ENCODE measurements at regions not wholly inside any gene's neighbourhood (a gene's known extent, or its start where the extent isn't known, plus 50 kb on each side); places are given as distances from the start of the nearest gene placed in this dataset.

DNA sequence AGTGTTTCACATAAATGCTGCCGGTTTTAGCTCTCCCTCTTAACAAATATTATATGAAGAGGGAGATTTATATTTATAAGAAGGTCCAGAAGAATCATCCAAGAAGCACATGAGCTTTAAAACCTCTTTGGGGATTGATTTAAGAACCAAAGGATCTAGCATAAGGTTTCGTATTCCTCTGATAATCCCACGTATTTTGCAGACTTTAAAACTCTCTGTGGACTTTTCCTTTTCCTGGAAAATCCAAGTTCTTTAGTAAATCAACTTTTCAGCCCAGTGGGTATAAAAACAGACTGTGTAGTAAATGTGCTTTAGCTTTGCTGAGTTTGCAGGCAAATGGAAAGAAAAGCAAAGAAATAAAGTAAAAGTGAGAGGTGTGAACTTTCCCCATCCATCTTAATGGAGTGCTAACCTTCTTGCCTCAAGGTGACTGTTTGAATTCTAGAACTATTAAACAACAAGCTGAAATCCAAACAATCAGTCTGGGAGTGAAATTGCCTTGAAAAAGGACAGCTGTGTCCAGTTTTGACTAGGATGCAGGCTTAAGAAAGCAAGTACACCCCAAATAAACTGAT is 363.4 kb upstream of the SLC24A2 start:
- TF ChIP-seq, protein P1, sequence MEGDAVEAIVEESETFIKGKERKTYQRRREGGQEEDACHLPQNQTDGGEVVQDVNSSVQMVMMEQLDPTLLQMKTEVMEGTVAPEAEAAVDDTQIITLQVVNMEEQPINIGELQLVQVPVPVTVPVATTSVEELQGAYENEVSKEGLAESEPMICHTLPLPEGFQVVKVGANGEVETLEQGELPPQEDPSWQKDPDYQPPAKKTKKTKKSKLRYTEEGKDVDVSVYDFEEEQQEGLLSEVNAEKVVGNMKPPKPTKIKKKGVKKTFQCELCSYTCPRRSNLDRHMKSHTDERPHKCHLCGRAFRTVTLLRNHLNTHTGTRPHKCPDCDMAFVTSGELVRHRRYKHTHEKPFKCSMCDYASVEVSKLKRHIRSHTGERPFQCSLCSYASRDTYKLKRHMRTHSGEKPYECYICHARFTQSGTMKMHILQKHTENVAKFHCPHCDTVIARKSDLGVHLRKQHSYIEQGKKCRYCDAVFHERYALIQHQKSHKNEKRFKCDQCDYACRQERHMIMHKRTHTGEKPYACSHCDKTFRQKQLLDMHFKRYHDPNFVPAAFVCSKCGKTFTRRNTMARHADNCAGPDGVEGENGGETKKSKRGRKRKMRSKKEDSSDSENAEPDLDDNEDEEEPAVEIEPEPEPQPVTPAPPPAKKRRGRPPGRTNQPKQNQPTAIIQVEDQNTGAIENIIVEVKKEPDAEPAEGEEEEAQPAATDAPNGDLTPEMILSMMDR (IDR thresholded peaks at IDR 0.05; ENCODE audit: extremely low read depth, missing control alignments) = no peak
- no peak for DNase-seq (ENCODE audit: low spot score)

DNA sequence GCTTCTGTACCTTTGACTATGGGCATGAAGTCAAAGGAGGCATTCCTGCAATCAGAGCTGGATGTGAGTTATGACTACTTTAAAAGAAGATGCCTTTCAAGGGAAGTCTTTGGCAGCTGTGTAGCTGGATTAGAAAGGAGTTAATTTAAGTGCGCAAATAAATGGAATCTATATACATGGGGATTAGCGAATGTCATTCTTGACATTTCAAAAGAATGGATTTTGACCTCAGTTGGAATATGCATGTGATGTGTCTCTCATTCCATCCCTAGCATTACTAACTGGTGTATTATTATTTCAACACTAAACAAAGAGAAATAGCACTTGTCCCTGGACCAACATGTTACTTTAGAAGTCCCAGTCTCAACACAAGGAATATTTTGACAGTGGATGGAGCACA is 359.6 kb upstream of the SLC24A2 start:
- TF ChIP-seq, protein P1 (IDR thresholded peaks at IDR 0.05; ENCODE audit: extremely low read depth, missing control alignments) = no peak
- DNase-seq (ENCODE audit: low spot score) = no peak

DNA sequence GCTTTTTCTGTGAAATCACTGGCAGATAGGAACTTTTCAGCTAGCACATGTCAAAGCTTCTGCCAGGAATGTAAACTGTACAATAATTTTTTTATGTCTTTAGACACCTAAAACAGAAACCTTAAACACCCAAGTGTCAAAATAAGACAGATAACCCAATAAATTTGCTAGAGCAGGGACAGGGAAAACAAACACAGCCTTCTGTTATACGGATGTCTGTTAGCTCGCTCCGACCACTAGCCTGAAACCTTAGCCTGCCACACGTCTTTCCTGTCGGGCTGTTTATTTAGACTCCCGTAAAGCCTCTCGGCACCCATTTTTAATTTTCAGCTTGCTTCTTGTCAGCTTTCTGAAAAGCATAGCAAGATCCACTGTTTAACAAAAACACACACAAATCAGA is 355.4 kb upstream of the SLC24A2 start:
- TF ChIP-seq, protein P1 (IDR thresholded peaks at IDR 0.05; ENCODE audit: extremely low read depth, missing control alignments) = no peak
- DNase-seq (ENCODE audit: low spot score) = no peak

DNA sequence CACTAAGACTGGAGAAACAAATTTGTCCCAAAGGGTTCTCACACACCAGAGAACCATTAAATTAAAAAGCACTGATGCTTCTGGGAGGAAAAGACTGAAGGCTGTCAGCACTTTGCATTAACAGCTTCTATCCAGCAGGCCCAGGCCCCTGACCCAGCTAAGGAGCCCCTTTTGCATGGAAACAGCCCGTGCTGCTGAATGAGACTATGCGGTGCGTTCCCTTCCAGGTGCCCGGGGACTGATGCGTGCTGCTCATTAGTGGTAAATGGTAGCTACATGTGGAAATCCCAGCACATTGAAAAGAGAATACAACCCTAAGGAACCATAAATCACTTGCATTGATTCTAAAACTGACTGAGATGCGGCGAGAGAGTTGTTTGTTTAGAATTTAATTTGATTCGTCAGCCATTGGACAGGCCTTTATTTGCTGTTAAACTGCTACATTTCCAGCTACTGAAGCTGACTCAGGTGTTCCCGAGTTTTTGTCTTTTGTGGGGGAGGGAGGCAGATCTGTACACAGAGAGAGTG is 351.0 kb upstream of the SLC24A2 start:
- DNase-seq (ENCODE audit: low spot score) = no peak
- TF ChIP-seq, protein P1 (IDR thresholded peaks at IDR 0.05; ENCODE audit: extremely low read depth, missing control alignments) = no peak

DNA sequence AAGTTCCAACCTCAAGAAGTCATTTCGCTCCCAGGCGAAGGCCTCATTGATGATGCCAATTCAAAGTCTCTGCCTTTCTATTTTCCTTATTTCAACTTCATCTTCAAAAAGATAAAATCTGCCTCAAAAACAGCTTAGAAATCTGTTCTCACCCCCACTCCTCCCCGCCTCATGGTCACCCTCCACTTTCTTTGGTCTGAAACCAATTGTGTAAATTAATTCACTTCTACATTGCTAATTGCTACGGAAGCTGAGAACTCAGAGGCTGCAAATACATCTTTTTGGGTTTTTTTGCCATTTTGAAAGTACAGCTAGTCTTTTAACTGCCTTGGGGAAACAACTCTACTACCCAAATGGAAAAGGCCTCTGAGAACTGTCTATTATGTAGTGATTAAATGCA is 350.0 kb upstream of the SLC24A2 start:
- no peak for DNase-seq (ENCODE audit: low spot score)
- TF ChIP-seq, protein P1 (IDR thresholded peaks at IDR 0.05; ENCODE audit: extremely low read depth, missing control alignments) = no peak

DNA sequence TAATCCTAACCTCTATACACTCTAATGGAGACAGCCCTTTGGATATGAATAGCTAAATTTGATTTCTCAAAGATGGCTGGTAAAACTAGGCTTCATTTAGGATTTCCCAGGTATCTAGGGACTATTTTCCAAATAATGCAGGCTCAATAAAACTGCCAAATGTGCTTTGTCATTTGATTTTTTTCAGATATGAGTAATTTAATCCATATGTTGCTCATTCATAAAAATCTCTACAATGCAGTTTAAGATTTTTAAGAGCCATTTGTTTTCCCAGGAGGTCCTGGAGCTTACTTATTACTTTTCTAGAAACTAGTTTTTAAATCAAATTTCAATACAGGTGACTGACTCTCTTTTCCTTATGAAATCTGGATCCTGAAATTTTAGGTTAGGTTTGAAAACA is 349.3 kb upstream of the SLC24A2 start:
- no peak for DNase-seq (ENCODE audit: low spot score)
- TF ChIP-seq, protein P1 (IDR thresholded peaks at IDR 0.05; ENCODE audit: extremely low read depth, missing control alignments) = no peak

DNA sequence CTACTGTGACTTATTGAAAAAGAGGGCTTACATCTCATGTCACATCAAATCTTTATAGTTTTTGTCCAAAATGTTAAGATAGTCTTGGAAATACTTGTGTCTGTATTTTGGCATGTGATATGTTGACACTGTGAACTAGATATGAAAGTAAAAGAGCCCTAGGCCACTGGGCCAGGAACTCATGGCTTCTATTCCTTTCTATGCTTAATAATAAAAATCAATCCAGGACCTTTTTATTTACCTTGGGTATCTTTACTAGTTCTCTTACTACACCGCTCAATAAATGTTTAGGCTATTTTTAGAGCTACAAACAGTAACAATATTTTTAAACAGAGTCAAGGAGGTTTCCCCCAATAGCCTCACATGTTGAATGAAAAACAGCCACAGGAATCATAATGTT is 348.6 kb upstream of the SLC24A2 start:
- TF ChIP-seq, protein P1 (IDR thresholded peaks at IDR 0.05; ENCODE audit: extremely low read depth, missing control alignments) = no peak
- no peak for DNase-seq (ENCODE audit: low spot score)

Data from GM20000 (cell line).